AG04449 (cell line): ENCODE measurements at regions not wholly inside any gene's neighbourhood (a gene's known extent, or its start where the extent isn't known, plus 50 kb on each side); places are given as distances from the start of the nearest gene placed in this dataset.

ENCODE experiments used
- CTCF ChIA-PET: fragments of 350-600 bp; formaldehyde crosslinking; extraction: SDS; loops from one replicate; lab custom pipeline; 2021; ENCODE audit warnings: antibody characterized with exemption; lab: Yijun Ruan, JAX
- POLR2A ChIA-PET: fragments of 400-600, 350-600 bp; formaldehyde crosslinking; extraction: SDS; loops from one replicate; lab custom pipeline; 2020; ENCODE audit warnings: antibody characterized with exemption, inconsistent platforms; lab: Yijun Ruan, JAX
- DNase-seq: peaks from one replicate; pipeline ENCODE4 v3.0.0-alpha.2; 2010; ENCODE audit warnings: low read depth, low spot score
- H3K4me3 ChIP-seq: 2 replicates; pipeline ENCODE4 v1.5.1; 2011; ENCODE audit warnings: low read depth, mild to moderate bottlenecking, control low read depth, low read length
- CTCF ChIP-seq: IDR thresholded peaks from one replicate; pipeline ENCODE4 v1.5.1; 2011; ENCODE audit warnings: mild to moderate bottlenecking, moderate library complexity, low read length, control low read depth, inconsistent platforms; ENCODE audit not compliant: insufficient read depth; ENCODE audit errors: missing control alignments

- no peak overlapping the region for H3K4me3 ChIP-seq
- DNase-seq = no peak
- POLR2A ChIA-PET = no interaction called here
- CTCF ChIA-PET = no interaction called here
- TF ChIP-seq CTCF = no peak
Measured at GRCh38 chr5:89377767-89378455, 494.9 kb upstream of the MEF2C start.

- DNase-seq = no peak
- POLR2A ChIA-PET = no interaction called here
- H3K4me3 ChIP-seq = no peak overlapping the region
- no peak for TF ChIP-seq CTCF
- CTCF ChIA-PET = interaction anchor here (1.0 kb wide), 1 partner anchor 9 kb away, joined by 3 read pairs; no protein-coding TSS in a partner anchor
Measured at GRCh38 chr5:89374818-89375521, 492.0 kb upstream of the MEF2C start.

- CTCF ChIA-PET = interaction anchor here (1.0 kb wide), 1 partner anchor 9 kb away, joined by 3 read pairs; no protein-coding TSS in a partner anchor
- DNase-seq = no peak
- POLR2A ChIA-PET = no interaction called here
- TF ChIP-seq CTCF = no peak
- no peak overlapping the region for H3K4me3 ChIP-seq
Measured at GRCh38 chr5:89374144-89374784, 491.3 kb upstream of the MEF2C start.

- H3K4me3 ChIP-seq = no peak overlapping the region
- no peak for TF ChIP-seq CTCF
- ChIA-PET CTCF (no interaction called here), POLR2A (no interaction called here)
- DNase-seq = peak; percentile 16
Measured at GRCh38 chr5:89372176-89372575, 489.2 kb upstream of the MEF2C start.

- CTCF ChIA-PET = no interaction called here
- POLR2A ChIA-PET = no interaction called here
- no peak for TF ChIP-seq CTCF
- H3K4me3 ChIP-seq = no peak overlapping the region
- DNase-seq = no peak
Measured at GRCh38 chr5:89371646-89372045, 488.7 kb upstream of the MEF2C start.

GRCh38 chr5:89359046-89359445, 476.1 kb upstream of the MEF2C start:
- no peak overlapping the region for H3K4me3 ChIP-seq
- TF ChIP-seq CTCF = no peak
- DNase-seq = no peak
- POLR2A ChIA-PET = no interaction called here
- CTCF ChIA-PET = no interaction called here
